ENCODE measurements at regions not wholly inside any gene's neighbourhood (a gene's known extent, or its start where the extent isn't known, plus 50 kb on each side); places are given as distances from the start of the nearest gene placed in this dataset.

GRCh38 chr7:34337163-34337562 is 320.9 kb upstream of the NPSR1 start:
- ATAC-seq (no peak), DNase-seq (ENCODE audit: low read depth, low spot score) (no peak)
- Histone ChIP-seq H3K4me1 (ENCODE audit: control insufficient read depth in 1 of 2, insufficient read depth in 2 of 2, low read length in 2 of 2) (peaks cover 18 to 37% of the 10 kb centered on the region in 2 experiments), H3K9me3 (ENCODE audit: control insufficient read depth in 1 of 2, insufficient read depth in 1 of 2, low read depth in 1 of 2, low read length in 2 of 2) (no peaks in the 10 kb centered on the region), H3K9ac (ENCODE audit: low read length) (no peak overlapping the region), H3K79me2 (ENCODE audit: insufficient read depth, low read length) (no peaks in the 10 kb centered on the region), H3K36me3 (ENCODE audit: control insufficient read depth in 1 of 2, insufficient read depth in 2 of 2, low read length in 2 of 2) (no peaks in the 10 kb centered on the region), H3K4me2 (ENCODE audit: low read length) (no peak overlapping the region), H3K4me3 (replicated peaks in 1 of 2; ENCODE audit: low read depth in 1 of 2, low read length in 2 of 2) (no peak overlapping the region), H4K20me1 (ENCODE audit: insufficient read depth) (no peaks in the 10 kb centered on the region), H3K27ac (ENCODE audit: low read depth, low read length) (no peak overlapping the region), H2AFZ (ENCODE audit: low read depth, low read length, poor library complexity, severe bottlenecking) (no peak overlapping the region), H3K9me2 (ENCODE audit: insufficient read depth) (no peaks in the 10 kb centered on the region), H3K27me3 (ENCODE audit: insufficient read depth, low read length) (no peaks in the 10 kb centered on the region)
- TF ChIP-seq POLR2A (IDR thresholded peaks at IDR 0.05; ENCODE audit: borderline replicate concordance, extremely low read depth, insufficient read depth, insufficient read length), result no peak
- no peak for TF ChIP-seq SP1 (IDR thresholded peaks at IDR 0.05; ENCODE audit: low read depth)
- TF ChIP-seq MAX (IDR thresholded peaks at IDR 0.05), result no peak
- no peak for TF ChIP-seq ATF3 (IDR thresholded peaks at IDR 0.05)
- no peak for TF ChIP-seq SRF (IDR thresholded peaks at IDR 0.05; ENCODE audit: low read depth)
- TF ChIP-seq EZH2phosphoT487 (IDR thresholded peaks at IDR 0.05; ENCODE audit: borderline replicate concordance), result no peak
- TF ChIP-seq ZNF274 (IDR thresholded peaks at IDR 0.05; ENCODE audit: low read depth, low read length), result no peak
- TF ChIP-seq EZH2 (IDR thresholded peaks at IDR 0.05), result no peak
- no peak for TF ChIP-seq TCF7L2 (IDR thresholded peaks at IDR 0.05; ENCODE audit: borderline replicate concordance, extremely low read depth, insufficient read depth, insufficient read length)
- TF ChIP-seq, protein P1, sequence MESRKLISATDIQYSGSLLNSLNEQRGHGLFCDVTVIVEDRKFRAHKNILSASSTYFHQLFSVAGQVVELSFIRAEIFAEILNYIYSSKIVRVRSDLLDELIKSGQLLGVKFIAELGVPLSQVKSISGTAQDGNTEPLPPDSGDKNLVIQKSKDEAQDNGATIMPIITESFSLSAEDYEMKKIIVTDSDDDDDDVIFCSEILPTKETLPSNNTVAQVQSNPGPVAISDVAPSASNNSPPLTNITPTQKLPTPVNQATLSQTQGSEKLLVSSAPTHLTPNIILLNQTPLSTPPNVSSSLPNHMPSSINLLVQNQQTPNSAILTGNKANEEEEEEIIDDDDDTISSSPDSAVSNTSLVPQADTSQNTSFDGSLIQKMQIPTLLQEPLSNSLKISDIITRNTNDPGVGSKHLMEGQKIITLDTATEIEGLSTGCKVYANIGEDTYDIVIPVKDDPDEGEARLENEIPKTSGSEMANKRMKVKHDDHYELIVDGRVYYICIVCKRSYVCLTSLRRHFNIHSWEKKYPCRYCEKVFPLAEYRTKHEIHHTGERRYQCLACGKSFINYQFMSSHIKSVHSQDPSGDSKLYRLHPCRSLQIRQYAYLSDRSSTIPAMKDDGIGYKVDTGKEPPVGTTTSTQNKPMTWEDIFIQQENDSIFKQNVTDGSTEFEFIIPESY (IDR thresholded peaks at IDR 0.05; ENCODE audit: extremely low read depth, insufficient replicate concordance, low read length), result no peak
- no peak for TF ChIP-seq YY1 (IDR thresholded peaks at IDR 0.05; ENCODE audit: extremely low read depth, insufficient replicate concordance, low read depth, low read length)
- TF ChIP-seq CEBPB (IDR thresholded peaks at IDR 0.05; ENCODE audit: low read depth), result no peak
- TF ChIP-seq SIN3A (IDR thresholded peaks at IDR 0.05; ENCODE audit: low read depth), result no peak
- TF ChIP-seq, protein P2, sequence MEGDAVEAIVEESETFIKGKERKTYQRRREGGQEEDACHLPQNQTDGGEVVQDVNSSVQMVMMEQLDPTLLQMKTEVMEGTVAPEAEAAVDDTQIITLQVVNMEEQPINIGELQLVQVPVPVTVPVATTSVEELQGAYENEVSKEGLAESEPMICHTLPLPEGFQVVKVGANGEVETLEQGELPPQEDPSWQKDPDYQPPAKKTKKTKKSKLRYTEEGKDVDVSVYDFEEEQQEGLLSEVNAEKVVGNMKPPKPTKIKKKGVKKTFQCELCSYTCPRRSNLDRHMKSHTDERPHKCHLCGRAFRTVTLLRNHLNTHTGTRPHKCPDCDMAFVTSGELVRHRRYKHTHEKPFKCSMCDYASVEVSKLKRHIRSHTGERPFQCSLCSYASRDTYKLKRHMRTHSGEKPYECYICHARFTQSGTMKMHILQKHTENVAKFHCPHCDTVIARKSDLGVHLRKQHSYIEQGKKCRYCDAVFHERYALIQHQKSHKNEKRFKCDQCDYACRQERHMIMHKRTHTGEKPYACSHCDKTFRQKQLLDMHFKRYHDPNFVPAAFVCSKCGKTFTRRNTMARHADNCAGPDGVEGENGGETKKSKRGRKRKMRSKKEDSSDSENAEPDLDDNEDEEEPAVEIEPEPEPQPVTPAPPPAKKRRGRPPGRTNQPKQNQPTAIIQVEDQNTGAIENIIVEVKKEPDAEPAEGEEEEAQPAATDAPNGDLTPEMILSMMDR (IDR thresholded peaks at IDR 0.05 in 2 of 3, conservative IDR thresholded peaks at IDR 0.05 in 1 of 3; ENCODE audit: borderline replicate concordance in 1 of 3, insufficient read depth in 1 of 3, low read depth in 2 of 3, low read length in 2 of 3), result no peak
- no peak for TF ChIP-seq CBX3 (IDR thresholded peaks at IDR 0.05; ENCODE audit: low read depth)
- no peak for TF ChIP-seq EGR1 (IDR thresholded peaks at IDR 0.05; ENCODE audit: low read depth)
- no peak for TF ChIP-seq ELF1 (IDR thresholded peaks at IDR 0.05; ENCODE audit: borderline replicate concordance, low read depth)
- intact Hi-C loops (cut with micrococcal nuclease), result no loop called here
- CTCF ChIA-PET, result no interaction called here
- BruUV-seq (replicated peaks), result no TSS peak
- RAD21 ChIA-PET (ENCODE audit: low non-redundant PET in 1 of 2, low total read pairs in 2 of 2, uncharacterized antibody in 2 of 2, unreplicated experiment in 2 of 2), result no interaction called here
- POLR2A ChIA-PET, result no interaction called here
